ENCODE measurements at regions not wholly inside any gene's neighbourhood (a gene's known extent, or its start where the extent isn't known, plus 50 kb on each side); places are given as distances from the start of the nearest gene placed in this dataset.

GRCh38 chr10:3539696-3540383 lies 245.2 kb downstream of the KLF6 start:
- TF ChIP-seq EZH2 (IDR thresholded peaks at IDR 0.05): no peak
- no peak for TF ChIP-seq POLR2AphosphoS5 (IDR thresholded peaks at IDR 0.05; ENCODE audit: borderline replicate concordance, low read depth, low read length)
- TF ChIP-seq FOXP2 (optimal IDR thresholded peaks at IDR 0.05; ENCODE audit: control extremely low read depth, extremely low read length, insufficient read depth): no peak
